ENCODE measurements at regions not wholly inside any gene's neighbourhood (a gene's known extent, or its start where the extent isn't known, plus 50 kb on each side); places are given as distances from the start of the nearest gene placed in this dataset.
"Not testable (repeated sequence)": the region's sequence is repeated elsewhere in the genome, so short reads cannot be mapped to it uniquely, and the experiment has no call there.

- no peak overlapping the region for H3K4me3 ChIP-seq
- no peaks in the 10 kb centered on the region for H3K9me3 ChIP-seq (replicated peaks in 1 of 3)
- intact Hi-C loops (cut with DNase I): no loop called here
- H3K27me3 ChIP-seq: peaks cover 11% of the 10 kb centered on the region
- H3K4me1 ChIP-seq (replicated peaks in 1 of 2): no peaks in the 10 kb centered on the region
- H3K27ac ChIP-seq: no peak overlapping the region
- TF ChIP-seq CTCF (IDR thresholded peaks at IDR 0.05): no peak
- TF ChIP-seq POLR2A (IDR thresholded peaks at IDR 0.05): no peak
- WGBS, 4 donors: 64 to 76% (median 70%) methylated on average over 3 of the region's 3 CpGs
- no peak for DNase-seq
- no peaks in the 10 kb centered on the region for H3K36me3 ChIP-seq (replicated peaks in 1 of 2)
Measured at GRCh38 chrX:95760356-95760755, 924.3 kb upstream of the DIAPH2 start.

DNA sequence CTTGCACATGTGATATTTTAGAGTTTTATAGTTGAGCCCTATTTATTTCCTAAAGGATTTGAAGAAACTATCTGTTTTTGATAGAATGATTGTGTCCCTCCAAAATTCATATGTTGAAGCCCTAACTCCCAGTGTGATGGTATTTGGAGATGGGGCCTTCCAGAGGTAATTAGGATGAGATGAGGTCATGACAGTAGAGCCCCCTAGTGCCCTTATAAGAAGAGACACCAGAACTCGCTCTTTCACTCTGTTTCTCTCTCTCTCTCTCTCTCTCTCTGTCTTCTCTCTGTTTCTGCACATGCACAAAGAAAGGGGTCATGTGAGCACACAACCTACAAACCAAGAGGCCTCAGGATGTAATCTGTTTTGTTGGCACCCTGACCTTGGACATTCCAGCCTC lies 921.9 kb upstream of the DIAPH2 start:
- H3K4me3 ChIP-seq: no peak overlapping the region
- H3K36me3 ChIP-seq (replicated peaks in 1 of 2): no peaks in the 10 kb centered on the region
- 43 to 72% (median 55%) methylated on average over 1 of the region's 1 CpG for WGBS, 4 donors
- H3K4me1 ChIP-seq (replicated peaks in 1 of 2): no peaks in the 10 kb centered on the region
- no peak for DNase-seq
- intact Hi-C loops (cut with DNase I): no loop called here
- no peaks in the 10 kb centered on the region for H3K9me3 ChIP-seq (replicated peaks in 1 of 3)
- TF ChIP-seq CTCF (IDR thresholded peaks at IDR 0.05): no peak
- TF ChIP-seq POLR2A (IDR thresholded peaks at IDR 0.05): no peak
- peaks cover 22% of the 10 kb centered on the region for H3K27me3 ChIP-seq
- no peak overlapping the region for H3K27ac ChIP-seq

DNA sequence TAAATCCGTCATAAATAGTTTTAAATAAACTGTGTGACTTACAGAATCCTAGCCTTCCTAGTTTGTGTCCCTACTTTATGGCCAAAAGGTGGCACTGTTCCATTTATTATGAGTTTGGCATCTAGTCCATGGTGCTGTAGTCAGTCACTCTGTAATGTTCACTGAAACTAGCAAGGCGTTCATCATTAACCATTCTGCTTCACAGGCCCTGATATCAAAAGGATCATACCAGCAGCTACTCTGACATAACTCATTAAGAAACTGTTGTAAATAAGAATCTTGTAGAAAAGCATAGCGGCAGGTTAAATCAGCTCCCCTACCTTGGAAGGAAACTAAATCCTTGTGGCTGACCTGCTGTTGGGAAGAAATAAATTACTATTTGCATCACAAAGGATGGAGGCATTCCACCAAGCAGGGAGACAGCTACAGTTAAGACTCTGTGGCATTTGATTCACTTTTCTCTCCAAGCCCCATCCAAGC lies 919.6 kb upstream of the DIAPH2 start:
- peak in 4 of 7 donors; percentile 7 to 26 (median 14) for DNase-seq
- WGBS, 4 donors: 13 to 29% (median 25%) methylated on average over 3 of the region's 3 CpGs
- intact Hi-C loops (cut with DNase I): no loop called here

GRCh38 chrX:95771198-95771597 lies 913.4 kb upstream of the DIAPH2 start:
- H3K4me3 ChIP-seq; H3K36me3 ChIP-seq (replicated peaks in 1 of 2); H3K27ac ChIP-seq; H3K27me3 ChIP-seq; H3K9me3 ChIP-seq (replicated peaks in 1 of 3); H3K4me1 ChIP-seq (replicated peaks in 1 of 2); intact Hi-C loops (cut with DNase I); DNase-seq: not testable (repeated sequence)
- WGBS, 4 donors: 82 to 94% (median 85%) methylated on average over 5 to 6 of the region's 6 CpGs

More for the DNA sequence above, 919.6 kb upstream of the DIAPH2 start:
- H3K4me1 ChIP-seq (replicated peaks in 1 of 2): no peaks in the 10 kb centered on the region
- H3K36me3 ChIP-seq (replicated peaks in 1 of 2): no peaks in the 10 kb centered on the region
- no peaks in the 10 kb centered on the region for H3K9me3 ChIP-seq (replicated peaks in 1 of 3)
- no peak overlapping the region for H3K27ac ChIP-seq
- H3K27me3 ChIP-seq: peaks cover 13% of the 10 kb centered on the region
- no peak overlapping the region for H3K4me3 ChIP-seq
- TF ChIP-seq CTCF (IDR thresholded peaks at IDR 0.05) (peak in 4 of 6 experiments; percentile 23 to 52 (median 41)), POLR2A (IDR thresholded peaks at IDR 0.05) (no peak)

DNA sequence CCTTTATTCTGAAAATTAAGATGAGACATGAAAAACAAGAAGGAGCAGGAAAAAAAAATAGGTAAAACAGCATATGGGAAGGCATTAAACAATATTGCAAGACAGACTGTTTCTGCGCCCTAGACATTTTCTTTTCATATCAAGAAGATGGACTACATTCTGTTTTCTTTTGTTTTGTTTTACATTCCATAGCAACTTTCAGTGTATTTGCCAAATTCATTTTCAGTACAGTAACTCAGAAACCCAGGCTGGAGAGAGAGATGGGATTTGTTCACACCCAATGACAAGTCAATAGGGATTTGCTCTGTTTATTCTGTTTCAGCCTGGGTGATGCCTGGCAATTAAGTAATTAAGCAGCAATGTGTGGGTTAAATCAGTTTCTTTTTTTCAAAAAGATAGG lies 892.8 kb upstream of the DIAPH2 start:
- Histone ChIP-seq H3K27me3 (no peaks in the 10 kb centered on the region), H3K36me3 (replicated peaks in 1 of 2) (no peaks in the 10 kb centered on the region), H3K9me3 (replicated peaks in 1 of 3) (no peaks in the 10 kb centered on the region), H3K27ac (no peak overlapping the region), H3K4me1 (replicated peaks in 1 of 2) (no peaks in the 10 kb centered on the region), H3K4me3 (no peak overlapping the region)
- DNase-seq: no peak
- 73 to 84% (median 78%) methylated on average over 1 of the region's 1 CpG for WGBS, 4 donors
- no peak for TF ChIP-seq POLR2A (IDR thresholded peaks at IDR 0.05)
- TF ChIP-seq CTCF (IDR thresholded peaks at IDR 0.05): no peak
- intact Hi-C loops (cut with DNase I): no loop called here

All from adrenal gland (tissue), 9 donors.